Kasumi-1 (cell line): ENCODE measurements at regions not wholly inside any gene's neighbourhood (a gene's known extent, or its start where the extent isn't known, plus 50 kb on each side); places are given as distances from the start of the nearest gene placed in this dataset.
A peak's percentile ranks its signal among the peaks of the same experiment; 100 is the strongest.
"Not testable (repeated sequence)": the region's sequence is repeated elsewhere in the genome, so short reads cannot be mapped to it uniquely, and the experiment has no call there.

ENCODE experiments used
- DNase-seq, 2 experiments: peaks; one replicate each; lab custom pipeline; 2025; lab: John Stamatoyannopoulos, UW

DNA sequence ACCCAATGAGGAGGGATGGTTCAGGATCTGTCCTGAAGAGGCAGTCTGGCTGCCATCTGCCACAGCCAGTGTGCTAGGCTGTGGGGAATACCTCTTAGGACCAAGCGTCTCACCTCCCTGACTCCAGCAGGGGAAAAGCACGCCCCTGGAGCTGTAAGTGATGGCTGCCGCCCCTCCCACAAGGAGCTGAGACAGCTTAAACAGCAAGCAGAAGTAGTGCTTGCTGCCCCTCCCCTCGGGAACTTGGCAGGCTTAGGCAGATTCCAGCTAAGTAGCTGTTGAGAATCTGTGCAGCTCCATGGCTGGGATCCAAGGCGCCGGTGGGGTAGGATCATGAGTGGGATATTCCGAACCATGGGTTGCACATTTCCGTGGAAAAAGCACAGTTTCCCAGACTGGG, 360.4 kb upstream of the MDGA2 start:
- DNase-seq, result no peak

DNA sequence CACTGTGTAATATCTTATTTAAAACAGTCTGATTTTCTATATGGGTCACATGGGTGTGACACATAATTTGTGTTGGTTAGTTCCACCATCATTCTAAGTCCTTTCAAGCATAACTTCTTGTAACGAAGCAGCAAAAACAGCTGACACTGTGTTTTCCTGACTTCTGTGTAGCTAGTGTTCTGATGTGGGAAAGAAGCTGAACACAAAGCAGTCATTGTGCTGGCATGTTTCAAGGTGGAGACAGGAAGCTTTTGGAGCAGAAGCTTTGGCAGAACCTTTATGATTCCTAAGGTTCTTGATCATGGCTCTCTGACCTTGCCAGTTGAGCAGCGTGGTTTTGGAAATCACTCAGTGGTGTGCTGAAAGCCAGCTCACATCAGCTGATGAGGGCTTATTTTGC, 351.7 kb upstream of the MDGA2 start:
- no peak for DNase-seq

DNA sequence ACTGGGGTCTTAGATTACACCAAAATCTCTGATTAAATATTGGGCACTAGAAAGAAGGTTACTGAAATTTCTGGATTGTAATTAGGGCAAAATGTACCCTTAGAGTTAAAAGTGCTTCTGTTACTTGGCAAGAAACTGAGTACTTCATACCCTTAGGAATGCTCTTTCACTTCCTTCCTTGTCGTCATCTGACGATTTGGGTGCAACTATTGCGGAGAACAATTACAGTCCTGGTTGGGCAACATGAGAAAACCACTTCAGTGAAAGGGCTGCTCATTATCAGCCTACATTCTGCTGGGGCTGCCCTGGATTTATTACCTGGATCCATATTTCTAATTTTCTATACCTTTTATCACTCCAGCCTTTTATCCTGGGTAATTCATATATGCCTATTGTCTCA, 348.5 kb upstream of the MDGA2 start:
- DNase-seq, result no peak

DNA sequence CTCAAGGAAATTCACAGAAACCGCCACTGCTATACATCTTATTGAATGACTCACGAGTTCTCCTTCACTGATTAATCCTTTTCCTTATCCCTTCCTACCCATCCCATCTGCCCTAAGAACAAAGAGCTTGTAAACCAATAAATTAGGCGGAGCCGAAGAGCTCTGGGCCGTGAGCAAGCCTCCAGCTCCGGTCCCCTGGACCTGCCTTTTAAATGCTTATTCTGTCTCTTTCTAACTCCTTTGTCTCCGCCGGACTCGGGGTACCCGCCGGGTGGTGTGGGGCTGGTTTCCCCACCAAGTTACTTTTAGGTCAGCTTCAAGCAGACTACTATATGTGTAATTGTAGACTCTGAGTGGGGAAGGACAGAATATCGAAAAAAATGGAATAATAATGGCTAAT, 336.1 kb upstream of the MDGA2 start:
- DNase-seq, result not testable (repeated sequence)

DNA sequence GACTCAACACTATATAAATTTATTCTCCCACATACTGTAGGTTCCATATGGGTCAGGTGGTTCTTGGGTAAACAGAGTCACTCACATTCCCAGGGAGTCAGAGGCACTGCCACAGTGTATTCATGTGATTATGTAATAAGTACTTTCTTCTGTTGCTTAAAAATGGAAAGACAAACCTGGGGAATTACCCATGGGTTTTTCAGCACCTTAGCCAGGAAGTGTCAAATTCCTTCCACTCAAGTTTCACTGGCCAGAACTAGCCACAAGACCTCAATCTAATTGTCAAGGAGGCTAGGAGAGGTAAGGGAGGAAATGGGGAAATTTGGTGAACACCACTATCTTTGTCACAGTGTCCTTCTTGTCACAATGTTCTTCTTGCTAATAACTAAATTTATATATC, 333.2 kb upstream of the MDGA2 start:
- DNase-seq, result peak; percentile 23 to 26

DNA sequence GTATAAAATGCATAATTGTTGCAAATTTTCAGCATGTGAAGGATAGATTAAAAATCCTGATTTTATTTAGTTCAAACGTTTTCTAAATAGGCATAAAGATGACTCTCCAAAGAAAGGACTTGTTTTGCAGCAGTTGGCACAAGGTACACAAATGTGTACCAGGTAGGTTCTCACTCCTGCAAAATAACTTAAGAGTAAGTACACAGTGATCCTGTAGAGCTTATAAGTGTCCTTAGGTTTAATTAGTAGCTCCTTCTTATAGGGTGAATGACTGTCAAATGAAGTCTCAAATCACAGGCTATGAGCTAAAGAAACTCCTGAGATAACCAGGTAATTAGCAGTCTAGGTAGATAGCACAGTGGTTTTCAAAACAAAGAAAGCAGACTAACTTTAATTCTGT, 330.6 kb upstream of the MDGA2 start:
- no peak for DNase-seq

DNA sequence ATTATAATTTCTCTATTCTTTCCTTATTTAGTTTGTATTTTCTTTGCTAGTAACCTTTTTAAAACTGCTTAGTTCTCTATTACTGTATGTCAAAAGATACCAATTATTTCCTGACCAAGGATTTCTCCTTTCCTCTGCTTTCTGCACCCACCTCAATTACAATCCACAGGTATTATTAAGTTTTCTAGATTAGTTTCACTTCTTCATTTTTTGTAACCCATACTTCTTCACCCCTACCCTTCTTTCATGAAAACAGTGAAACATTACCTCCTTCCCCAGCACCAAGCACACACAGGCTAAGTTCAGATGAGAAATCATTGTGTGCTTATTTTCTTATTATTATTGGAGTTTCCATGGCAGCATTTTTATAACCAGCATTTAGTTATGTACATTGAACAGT, 318.5 kb upstream of the MDGA2 start:
- no peak for DNase-seq

DNA sequence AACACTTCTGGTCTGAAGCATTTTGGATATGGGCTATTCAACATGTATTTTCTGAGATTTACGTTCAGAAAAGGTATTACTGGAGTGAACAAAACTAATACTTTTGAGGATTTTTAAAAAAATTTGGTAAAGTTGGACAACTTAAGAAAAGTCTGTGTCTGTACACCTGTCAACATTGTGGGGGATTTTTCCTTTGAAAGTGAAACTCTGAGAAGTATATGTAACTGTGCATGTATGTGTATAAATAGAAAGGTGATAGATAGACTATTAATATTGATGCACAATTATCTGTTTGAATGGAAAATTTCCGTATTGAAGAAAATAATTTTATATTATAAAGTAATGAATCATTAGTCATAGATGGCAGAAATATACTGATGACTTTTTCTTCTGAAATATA, 312.8 kb upstream of the MDGA2 start:
- DNase-seq, result no peak

- no peak for DNase-seq
These were observed 303.5 kb upstream of the MDGA2 start for GRCh38 chr14:47978871-47979270.

GRCh38 chr14:47976139-47976538, 300.7 kb upstream of the MDGA2 start:
- no peak for DNase-seq

DNA sequence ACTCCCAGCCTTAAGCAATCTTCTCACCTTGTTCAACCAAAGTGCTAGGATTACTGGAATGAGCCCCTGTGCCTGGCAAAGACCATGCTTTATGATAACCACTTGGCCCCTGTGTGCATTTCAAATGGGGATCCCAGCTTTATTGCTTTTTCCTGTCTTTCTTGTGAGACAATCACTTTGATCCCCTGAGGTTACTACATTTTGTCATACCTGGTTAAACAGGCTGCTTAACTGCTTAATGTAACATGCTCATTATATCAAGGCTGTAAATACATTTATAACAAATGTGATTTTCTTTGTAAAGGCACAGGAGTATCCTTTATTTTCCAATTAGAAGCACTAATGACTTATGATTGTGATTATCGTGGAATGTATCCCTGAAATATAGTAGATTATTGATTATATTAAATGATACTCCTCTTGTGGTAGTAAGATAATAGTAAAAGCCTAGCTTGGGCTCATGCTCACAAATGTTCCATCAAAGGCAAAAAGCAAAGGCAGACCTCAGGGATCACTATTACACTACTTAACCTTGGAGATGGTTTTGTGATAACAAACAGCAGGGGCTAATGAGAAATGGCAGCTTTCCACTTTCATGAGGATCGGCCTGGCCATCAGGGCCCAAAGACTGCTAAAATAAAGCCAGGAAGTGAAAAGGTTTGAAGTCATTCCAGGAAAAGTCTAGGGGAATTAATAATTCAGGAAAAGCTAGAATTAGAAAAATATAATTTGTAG, 290.8 kb upstream of the MDGA2 start:
- DNase-seq, result no peak

DNA sequence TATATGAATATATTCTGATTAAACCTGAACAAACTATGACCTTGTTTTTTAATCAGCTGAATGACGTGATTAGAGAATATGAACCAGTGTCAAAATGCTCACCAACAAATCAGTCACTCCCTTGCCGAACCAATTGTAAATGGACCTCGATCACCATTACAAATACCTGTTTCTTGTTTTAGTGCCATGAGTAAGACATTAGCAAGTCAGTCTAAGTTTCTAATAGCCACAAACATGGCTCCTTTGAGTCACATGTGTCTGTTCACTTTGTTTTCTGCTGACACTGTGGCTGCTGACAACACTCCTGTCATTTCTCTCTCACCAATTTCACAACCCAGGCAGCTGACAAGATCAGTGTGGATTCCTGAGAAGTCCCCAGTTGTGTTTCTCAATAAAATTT, 286.2 kb upstream of the MDGA2 start:
- DNase-seq, result no peak

- DNase-seq, result no peak
These were observed 284.3 kb upstream of the MDGA2 start for GRCh38 chr14:47959740-47960139.

DNA sequence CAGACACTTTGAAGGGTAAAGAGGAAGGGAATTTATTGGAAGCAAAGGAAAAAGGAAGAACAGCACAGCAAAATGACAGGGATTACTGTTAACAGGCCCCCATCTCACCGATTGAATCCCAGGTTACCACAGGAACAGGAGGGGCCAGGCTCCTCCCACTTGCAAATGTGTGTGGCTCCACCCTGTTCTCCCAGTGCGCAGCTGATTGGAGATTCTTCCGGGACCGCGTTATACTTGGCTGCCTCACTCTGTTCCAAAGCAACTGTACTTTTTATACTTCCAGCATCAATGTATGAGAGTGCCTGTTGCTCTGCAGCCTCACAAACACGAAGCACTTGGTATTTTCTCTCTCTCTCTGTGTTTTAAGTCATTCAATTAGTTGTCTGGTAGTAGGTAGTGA, 273.6 kb upstream of the MDGA2 start:
- DNase-seq, result no peak

DNA sequence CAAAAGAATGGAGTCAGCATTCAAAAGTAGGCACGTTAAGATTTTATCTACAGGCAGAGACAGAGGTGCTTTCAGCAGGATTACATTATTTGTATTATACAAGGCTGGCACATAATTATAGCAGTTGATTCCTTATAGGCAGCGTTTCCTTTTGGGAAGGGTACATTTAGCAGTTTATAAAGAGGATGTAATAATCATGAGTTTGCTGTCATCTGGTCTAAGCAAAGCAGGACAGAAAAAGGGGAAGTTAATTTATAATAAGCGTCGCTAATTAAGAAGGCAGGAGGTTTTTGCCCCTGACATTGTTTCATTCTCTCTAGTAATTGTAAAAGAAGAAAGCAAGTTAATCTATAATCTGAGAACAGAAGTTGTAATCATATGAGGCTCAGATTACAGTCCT, 259.9 kb upstream of the MDGA2 start:
- DNase-seq, result peak; percentile 72 to 80

DNA sequence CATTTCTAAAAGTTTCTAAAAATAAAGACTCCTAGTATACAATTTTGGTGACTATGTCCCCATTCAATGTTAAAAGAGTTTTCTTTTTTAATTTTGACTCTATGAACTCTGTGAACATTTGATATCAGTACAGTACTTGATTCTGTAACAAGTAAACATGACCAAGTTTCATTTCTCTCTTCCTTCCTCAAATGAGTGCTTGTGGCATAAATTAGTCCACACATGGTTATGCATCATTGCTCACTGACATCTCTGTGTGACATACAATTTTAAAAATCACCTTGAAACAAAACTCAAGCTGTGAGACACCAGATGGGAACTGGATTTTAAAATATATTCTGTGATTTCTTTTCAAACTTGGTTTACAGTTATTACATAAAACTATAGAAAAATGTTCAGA, 253.9 kb upstream of the MDGA2 start:
- DNase-seq, result no peak

- DNase-seq, result no peak
These were observed 245.7 kb upstream of the MDGA2 start for GRCh38 chr14:47921133-47921532.

DNA sequence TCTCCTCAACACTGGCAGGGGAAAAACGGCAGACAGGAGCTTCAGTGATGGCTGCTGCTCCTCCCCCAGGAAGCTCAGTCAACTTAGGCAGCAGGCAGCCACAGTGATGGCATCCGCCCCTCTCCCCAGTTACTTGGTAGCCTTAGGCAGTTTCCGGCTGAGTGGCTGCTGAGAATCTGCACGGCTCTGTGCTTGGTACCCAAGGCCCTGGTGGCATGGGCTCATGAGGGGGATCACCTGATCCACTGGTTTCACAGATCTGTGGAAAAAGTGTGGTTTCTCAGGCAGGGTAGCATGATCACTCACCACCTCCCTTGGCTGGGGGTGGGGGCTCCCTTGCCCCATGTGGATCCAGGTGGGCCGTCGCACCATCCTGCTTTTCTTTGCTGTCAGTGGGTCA, 244.6 kb upstream of the MDGA2 start:
- no peak for DNase-seq

GRCh38 chr14:47919334-47919846, 244.0 kb upstream of the MDGA2 start:
- no peak for DNase-seq

DNA sequence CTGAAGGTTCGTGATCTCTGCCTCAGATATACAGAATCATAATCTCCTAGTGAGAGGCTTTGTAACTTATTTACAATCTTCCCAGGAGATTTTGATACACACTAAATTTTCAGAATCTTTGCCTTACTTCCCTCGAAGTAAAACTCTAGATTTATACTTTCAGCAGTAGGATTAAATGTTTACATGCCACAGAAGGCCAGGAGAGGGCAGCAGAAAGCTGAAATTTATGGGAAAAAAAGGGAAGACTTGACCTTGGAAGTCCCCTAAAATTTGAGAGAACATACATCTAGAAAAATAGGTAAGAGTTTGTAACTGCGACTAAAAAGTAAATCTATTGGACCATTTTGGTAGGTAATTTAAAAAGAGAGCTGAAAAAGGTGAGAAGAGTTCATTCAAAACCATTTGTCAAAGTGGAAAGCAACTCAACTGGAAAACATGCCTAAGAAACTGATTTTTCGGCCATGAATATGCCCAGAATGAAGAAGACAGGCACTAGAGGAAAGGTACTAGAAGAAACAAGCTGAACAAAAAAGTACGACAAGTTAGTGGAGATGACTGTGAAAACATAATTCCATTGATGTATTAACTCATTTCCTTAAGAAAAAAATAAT, 242.0 kb upstream of the MDGA2 start:
- peak; percentile 52 to 55 for DNase-seq

- not testable (repeated sequence) for DNase-seq
These were observed 225.7 kb upstream of the MDGA2 start for GRCh38 chr14:47901141-47901540.

GRCh38 chr14:47899685-47900084, 224.3 kb upstream of the MDGA2 start:
- no peak for DNase-seq

GRCh38 chr14:47874350-47874749, 198.9 kb upstream of the MDGA2 start:
- DNase-seq, result no peak

GRCh38 chr14:47872588-47872987, 197.2 kb upstream of the MDGA2 start:
- no peak for DNase-seq
